ENCODE measurements at regions not wholly inside any gene's neighbourhood (a gene's known extent, or its start where the extent isn't known, plus 50 kb on each side); places are given as distances from the start of the nearest gene placed in this dataset.

- TF ChIP-seq SPI1 (IDR thresholded peaks at IDR 0.05; ENCODE audit: borderline replicate concordance, low read depth) (no peak), CTCF (IDR thresholded peaks at IDR 0.05; ENCODE audit: insufficient read depth, low read length) (no peak), REST (IDR thresholded peaks at IDR 0.05; ENCODE audit: insufficient replicate concordance, low read depth) (no peak), GABPA (IDR thresholded peaks at IDR 0.05; ENCODE audit: low read depth) (no peak), POLR2AphosphoS5 (IDR thresholded peaks at IDR 0.05; ENCODE audit: low read depth) (no peak)
- no peak overlapping the region for H3K27ac ChIP-seq (replicated peaks)
- no peak overlapping the region for H3K4me3 ChIP-seq (replicated peaks; ENCODE audit: insufficient read depth, low read length)
- H3K27me3 ChIP-seq (ENCODE audit: insufficient read depth, poor library complexity, severe bottlenecking): no peaks in the 10 kb centered on the region
- DNase-seq (ENCODE audit: low read depth in 1 of 2, low spot score in 1 of 2): no peak
Observed at GRCh38 chr10:54958844-54959243, 157.8 kb upstream of the PCDH15 start.

GRCh38 chr10:54947605-54948004 is 146.6 kb upstream of the PCDH15 start:
- no peak overlapping the region for H3K27ac ChIP-seq (replicated peaks)
- no peak for DNase-seq (ENCODE audit: low read depth in 1 of 2, low spot score in 1 of 2)
- H3K4me3 ChIP-seq (replicated peaks; ENCODE audit: insufficient read depth, low read length): no peak overlapping the region
- H3K27me3 ChIP-seq (ENCODE audit: insufficient read depth, poor library complexity, severe bottlenecking): no peaks in the 10 kb centered on the region
- no peak for TF ChIP-seq REST (IDR thresholded peaks at IDR 0.05; ENCODE audit: insufficient replicate concordance, low read depth)
- no peak for TF ChIP-seq POLR2AphosphoS5 (IDR thresholded peaks at IDR 0.05; ENCODE audit: low read depth)
- TF ChIP-seq CTCF (IDR thresholded peaks at IDR 0.05; ENCODE audit: insufficient read depth, low read length): no peak
- TF ChIP-seq SPI1 (IDR thresholded peaks at IDR 0.05; ENCODE audit: borderline replicate concordance, low read depth): no peak
- no peak for TF ChIP-seq GABPA (IDR thresholded peaks at IDR 0.05; ENCODE audit: low read depth)

GRCh38 chr10:54940418-54940817 is 139.4 kb upstream of the PCDH15 start:
- H3K27me3 ChIP-seq (ENCODE audit: insufficient read depth, poor library complexity, severe bottlenecking): no peaks in the 10 kb centered on the region
- H3K4me3 ChIP-seq (replicated peaks; ENCODE audit: insufficient read depth, low read length): no peak overlapping the region
- no peak for DNase-seq (ENCODE audit: low read depth in 1 of 2, low spot score in 1 of 2)
- TF ChIP-seq POLR2AphosphoS5 (IDR thresholded peaks at IDR 0.05; ENCODE audit: low read depth) (no peak), CTCF (IDR thresholded peaks at IDR 0.05; ENCODE audit: insufficient read depth, low read length) (no peak), REST (IDR thresholded peaks at IDR 0.05; ENCODE audit: insufficient replicate concordance, low read depth) (no peak)
- no peak overlapping the region for H3K27ac ChIP-seq (replicated peaks)

All from HL-60 (cell line).